ENCODE measurements at regions not wholly inside any gene's neighbourhood (a gene's known extent, or its start where the extent isn't known, plus 50 kb on each side); places are given as distances from the start of the nearest gene placed in this dataset.

DNA sequence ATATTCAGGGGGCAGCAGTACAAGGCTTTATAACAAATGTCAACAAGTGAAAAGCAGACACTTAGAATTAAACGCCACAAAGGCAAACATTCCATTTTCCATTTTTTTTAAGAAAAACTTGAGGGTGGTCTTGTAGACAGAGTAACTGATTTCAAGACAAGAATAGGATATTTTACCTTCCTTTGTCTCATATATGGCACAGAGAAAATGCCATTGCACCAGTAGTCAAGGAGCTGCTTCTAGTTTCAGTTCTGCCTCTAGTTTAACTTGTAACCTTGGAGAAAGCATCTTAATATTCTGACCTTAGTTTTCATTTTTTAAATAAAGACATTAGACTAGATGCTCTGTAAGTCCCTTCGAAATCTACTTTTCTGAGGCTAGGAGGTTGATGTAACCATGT, 355.3 kb upstream of the KCNN2 start:
- Mint-ChIP-seq H3K36me3 (no peaks in the 10 kb centered on the region), H3K27ac (no peak overlapping the region), H3K4me3 (no peak overlapping the region), H3K27me3 (no peaks in the 10 kb centered on the region), H3K9me3 (peaks cover 7% of the 10 kb centered on the region), H3K4me1 (ENCODE audit: low read depth in 2 of 2) (no peaks in the 10 kb centered on the region)
- no peak for DNase-seq (ENCODE audit: low spot score)
- no peak for ATAC-seq

GRCh38 chr5:114007678-114008077, 354.2 kb upstream of the KCNN2 start:
- ATAC-seq (no peak), DNase-seq (ENCODE audit: low spot score) (no peak)
- Mint-ChIP-seq H3K4me1 (ENCODE audit: low read depth in 2 of 2) (no peaks in the 10 kb centered on the region), H3K27ac (no peak overlapping the region), H3K27me3 (no peaks in the 10 kb centered on the region), H3K36me3 (no peaks in the 10 kb centered on the region), H3K9me3 (peaks cover 7% of the 10 kb centered on the region), H3K4me3 (no peak overlapping the region)

GRCh38 chr5:114010362-114010761, 351.5 kb upstream of the KCNN2 start:
- no peaks in the 10 kb centered on the region for H3K4me1 Mint-ChIP-seq (ENCODE audit: low read depth in 2 of 2)

DNA sequence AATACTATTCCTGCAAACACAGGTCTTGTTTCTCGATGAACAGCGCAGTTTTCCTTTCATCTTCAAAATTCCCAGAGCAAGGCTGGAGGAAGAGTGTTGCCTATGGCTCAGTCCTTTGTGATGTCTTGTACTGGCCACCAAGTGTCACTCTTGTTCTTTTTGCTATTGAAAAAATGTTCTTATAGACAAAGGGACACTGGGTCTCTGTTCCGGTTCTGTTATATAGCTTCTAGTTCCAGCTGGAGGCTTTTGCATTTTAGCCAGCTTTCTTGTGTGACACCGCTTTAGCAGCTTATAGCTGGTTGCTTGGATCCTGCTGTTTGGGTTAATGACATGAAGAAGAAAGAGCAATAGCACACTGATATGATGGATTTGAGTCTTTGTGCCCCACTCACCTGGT, 343.7 kb upstream of the KCNN2 start:
- Mint-ChIP-seq H3K9me3 (peaks cover 12% of the 10 kb centered on the region), H3K36me3 (no peaks in the 10 kb centered on the region), H3K27ac (no peak overlapping the region), H3K27me3 (no peaks in the 10 kb centered on the region), H3K4me3 (no peak overlapping the region), H3K4me1 (ENCODE audit: low read depth in 2 of 2) (no peaks in the 10 kb centered on the region)
- ATAC-seq (no peak), DNase-seq (ENCODE audit: low spot score) (no peak)

More at GRCh38 chr5:114010362-114010761, 351.5 kb upstream of the KCNN2 start:
- Mint-ChIP-seq H3K36me3 (no peaks in the 10 kb centered on the region), H3K9me3 (peaks cover 4% of the 10 kb centered on the region), H3K4me3 (no peak overlapping the region), H3K27me3 (no peaks in the 10 kb centered on the region), H3K27ac (no peak overlapping the region)
- ATAC-seq: no peak
- DNase-seq (ENCODE audit: low spot score): no peak

DNA sequence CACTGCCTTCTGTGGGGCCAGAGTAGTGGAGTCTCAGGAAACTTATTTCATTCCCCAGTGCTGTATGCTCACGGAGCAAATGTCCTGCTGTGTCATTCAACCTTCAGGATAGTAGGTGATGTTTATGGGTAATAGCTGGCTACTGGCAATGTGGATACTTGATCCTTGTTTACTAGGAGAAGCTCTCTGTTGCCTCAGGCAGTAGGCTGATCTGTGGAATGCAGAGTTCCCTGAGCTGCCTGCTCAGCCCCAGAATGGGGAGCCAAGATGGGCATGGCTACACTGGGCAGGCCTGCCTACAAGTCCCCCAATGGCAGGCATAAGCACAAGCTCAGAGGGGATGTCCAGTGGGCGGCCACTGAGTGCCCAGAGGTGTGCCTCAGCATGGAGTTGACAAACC, 323.1 kb upstream of the KCNN2 start:
- H3K9me3 Mint-ChIP-seq: peaks cover 14% of the 10 kb centered on the region
- no peaks in the 10 kb centered on the region for H3K27me3 Mint-ChIP-seq
- H3K27ac Mint-ChIP-seq: no peak overlapping the region
- DNase-seq (ENCODE audit: low spot score) (no peak), ATAC-seq (no peak)
- H3K36me3 Mint-ChIP-seq: peaks cover 4% of the 10 kb centered on the region
- H3K4me3 Mint-ChIP-seq: no peak overlapping the region
- H3K4me1 Mint-ChIP-seq (ENCODE audit: low read depth in 2 of 2): no peaks in the 10 kb centered on the region

DNA sequence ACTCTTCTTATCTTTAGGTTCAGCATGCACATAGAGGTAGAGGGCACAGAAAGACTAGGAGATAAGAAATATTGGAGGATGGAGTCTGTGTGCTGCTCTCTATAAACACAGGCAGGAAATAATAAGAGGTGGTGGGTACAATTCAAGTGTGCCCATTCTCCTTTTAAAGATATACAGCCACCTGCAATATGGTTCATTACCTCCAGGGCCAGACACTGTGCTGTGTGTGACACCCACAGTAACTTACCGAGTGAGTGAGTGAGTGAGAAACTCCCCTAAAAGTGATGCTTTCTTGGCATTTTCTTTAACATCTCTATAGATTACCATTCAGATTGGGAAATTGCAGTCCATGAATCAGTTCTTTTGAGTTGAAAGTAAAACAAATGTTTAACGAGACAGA, 311.8 kb upstream of the KCNN2 start:
- Mint-ChIP-seq H3K36me3 (no peaks in the 10 kb centered on the region), H3K4me1 (ENCODE audit: low read depth in 2 of 2) (no peaks in the 10 kb centered on the region), H3K27ac (no peak overlapping the region), H3K4me3 (no peak overlapping the region), H3K9me3 (peaks cover 3% of the 10 kb centered on the region), H3K27me3 (peaks cover 10 to 11% of the 10 kb centered on the region in 2 donors)
- ATAC-seq (no peak), DNase-seq (ENCODE audit: low spot score) (no peak)

DNA sequence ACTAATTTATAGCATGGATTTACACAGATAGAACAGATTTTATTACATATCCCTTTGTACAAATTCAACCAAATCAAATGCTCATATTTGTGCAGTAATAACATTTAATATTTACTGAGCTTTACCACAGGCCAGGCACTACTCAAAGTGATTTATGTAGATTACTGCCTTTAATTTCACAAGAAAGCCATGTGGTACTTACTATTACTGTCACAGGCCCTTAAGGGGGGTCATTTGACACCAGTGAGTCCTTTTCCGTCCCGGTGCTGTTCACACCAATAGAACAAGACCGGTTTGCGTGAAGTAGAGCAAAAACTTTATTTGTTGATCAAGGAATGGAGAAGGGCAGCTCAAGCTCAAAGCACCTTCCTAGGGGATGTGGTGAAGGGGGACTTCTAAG, 308.5 kb upstream of the KCNN2 start:
- Mint-ChIP-seq H3K9me3 (peaks cover 8% of the 10 kb centered on the region), H3K4me1 (ENCODE audit: low read depth in 2 of 2) (no peaks in the 10 kb centered on the region), H3K4me3 (no peak overlapping the region), H3K27me3 (peaks cover 22 to 31% of the 10 kb centered on the region in 2 donors), H3K27ac (no peak overlapping the region), H3K36me3 (peaks cover 5% of the 10 kb centered on the region)
- no peak for ATAC-seq
- DNase-seq (ENCODE audit: low spot score): no peak

DNA sequence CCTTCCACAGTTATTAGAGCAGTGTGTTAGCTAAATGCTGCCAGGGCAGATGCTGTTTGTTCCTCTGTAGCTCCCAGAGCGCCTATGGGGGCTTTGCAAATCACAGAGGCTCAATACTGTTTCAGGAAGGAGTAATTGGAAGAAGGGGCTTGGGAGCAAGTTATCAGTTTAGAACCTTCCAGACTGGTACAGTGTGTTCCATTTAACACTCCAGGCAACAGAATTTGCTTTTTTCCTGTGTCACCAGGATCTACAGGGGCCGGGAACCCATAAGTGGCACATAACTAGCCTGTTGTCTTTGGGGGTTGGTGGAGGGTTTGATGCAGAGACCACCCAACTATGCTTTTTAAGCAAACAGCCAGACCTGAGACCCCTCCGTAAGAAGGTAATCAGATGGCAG, 307.3 kb upstream of the KCNN2 start:
- Mint-ChIP-seq H3K9me3 (peaks cover 11% of the 10 kb centered on the region), H3K27me3 (peaks cover 23 to 37% of the 10 kb centered on the region in 2 donors), H3K36me3 (peaks cover 5% of the 10 kb centered on the region)

DNA sequence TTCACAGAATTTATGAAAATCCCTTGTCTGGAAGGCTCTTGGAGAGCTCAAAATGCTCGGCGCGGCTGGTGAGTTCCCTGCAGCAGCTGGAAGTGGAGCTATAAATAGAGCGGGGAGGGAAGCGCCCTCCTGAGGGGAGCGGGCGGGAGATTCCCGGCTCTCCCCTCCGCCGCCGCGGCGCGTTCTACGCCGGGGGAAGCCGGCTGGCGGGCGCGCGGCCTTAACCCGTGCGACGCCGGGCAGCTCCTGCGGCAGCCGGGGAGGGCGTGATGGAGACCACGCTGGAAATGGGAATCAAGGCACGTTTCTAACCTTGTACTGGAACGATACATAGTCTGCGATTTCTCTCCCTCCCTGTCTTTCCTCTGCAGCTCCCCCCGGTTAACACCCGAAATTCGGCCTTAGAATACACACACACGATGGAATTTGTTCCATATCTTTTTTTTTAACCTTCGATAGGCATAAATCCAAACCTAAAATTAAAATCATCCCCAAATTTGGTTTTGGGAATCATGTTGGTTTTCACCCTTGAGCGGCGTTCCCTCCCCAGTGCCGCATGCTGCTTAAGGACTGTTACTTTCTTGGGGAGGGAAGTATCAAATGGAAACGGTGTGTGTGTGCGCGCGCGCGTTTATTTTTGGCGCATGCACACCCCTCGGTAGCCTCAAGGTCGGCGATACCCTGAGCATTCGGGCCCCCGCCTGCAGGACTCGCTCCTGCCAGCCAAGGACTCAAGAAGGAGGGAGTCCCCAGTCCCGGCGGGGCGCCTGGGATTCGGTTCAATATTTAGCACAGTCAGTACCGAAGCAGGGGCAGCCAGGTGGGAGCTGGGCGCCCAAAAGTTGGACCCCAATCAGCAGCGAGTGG, 306.3 kb upstream of the KCNN2 start:
- Mint-ChIP-seq H3K4me1 (ENCODE audit: low read depth in 2 of 2) (no peaks in the 10 kb centered on the region), H3K27ac (no peak overlapping the region), H3K4me3 (no peak overlapping the region), H3K9me3 (peaks cover 12% of the 10 kb centered on the region), H3K36me3 (peaks cover 5% of the 10 kb centered on the region), H3K27me3 (peaks cover 23 to 37% of the 10 kb centered on the region in 2 donors)
- DNase-seq (ENCODE audit: low spot score): no peak
- no peak for ATAC-seq

More for the DNA sequence above, 307.3 kb upstream of the KCNN2 start:
- no peak overlapping the region for H3K4me3 Mint-ChIP-seq
- no peak for ATAC-seq
- no peak overlapping the region for H3K27ac Mint-ChIP-seq
- DNase-seq (ENCODE audit: low spot score): no peak
- no peaks in the 10 kb centered on the region for H3K4me1 Mint-ChIP-seq (ENCODE audit: low read depth in 2 of 2)

GRCh38 chr5:114056185-114056538, 305.7 kb upstream of the KCNN2 start:
- no peak overlapping the region for H3K4me3 Mint-ChIP-seq
- peaks cover 5% of the 10 kb centered on the region for H3K36me3 Mint-ChIP-seq
- H3K27ac Mint-ChIP-seq: no peak overlapping the region
- peaks cover 23 to 37% of the 10 kb centered on the region in 2 donors for H3K27me3 Mint-ChIP-seq
- DNase-seq (ENCODE audit: low spot score) (no peak), ATAC-seq (no peak)
- no peaks in the 10 kb centered on the region for H3K4me1 Mint-ChIP-seq (ENCODE audit: low read depth in 2 of 2)
- H3K9me3 Mint-ChIP-seq: peaks cover 12% of the 10 kb centered on the region

DNA sequence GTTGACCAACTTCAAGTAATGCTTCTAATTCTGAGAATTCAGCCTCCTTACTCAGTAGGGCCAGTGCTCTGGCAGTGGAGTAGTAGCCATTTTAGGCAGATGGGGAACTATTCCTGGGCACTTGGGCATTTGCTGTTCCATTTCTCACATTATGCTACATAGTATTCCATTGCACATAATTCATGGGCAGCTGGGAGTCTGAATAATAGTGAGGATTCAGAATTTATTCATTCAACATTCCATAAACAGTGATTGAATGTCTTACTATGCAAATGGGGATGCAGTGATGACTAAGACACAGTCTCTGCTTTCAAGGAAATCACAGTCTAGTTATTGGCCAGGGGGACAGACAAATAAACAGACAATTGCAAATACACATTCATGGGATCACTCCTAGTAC, 301.0 kb upstream of the KCNN2 start:
- Mint-ChIP-seq H3K4me1 (ENCODE audit: low read depth in 2 of 2) (no peaks in the 10 kb centered on the region), H3K27ac (no peak overlapping the region), H3K4me3 (no peak overlapping the region), H3K9me3 (peaks cover 12% of the 10 kb centered on the region), H3K36me3 (peaks cover 5% of the 10 kb centered on the region), H3K27me3 (peaks cover 13 to 27% of the 10 kb centered on the region in 2 donors)
- no peak for DNase-seq (ENCODE audit: low spot score)
- ATAC-seq: no peak

- Mint-ChIP-seq H3K4me1 (ENCODE audit: low read depth in 2 of 2) (no peaks in the 10 kb centered on the region), H3K27me3 (peaks cover 3 to 8% of the 10 kb centered on the region in 2 donors), H3K36me3 (no peaks in the 10 kb centered on the region), H3K27ac (no peak overlapping the region), H3K9me3 (peaks cover 8% of the 10 kb centered on the region), H3K4me3 (no peak overlapping the region)
- DNase-seq (ENCODE audit: low spot score) (no peak), ATAC-seq (no peak)
Measured at GRCh38 chr5:114062932-114063867, 298.7 kb upstream of the KCNN2 start.

- Mint-ChIP-seq H3K36me3 (no peaks in the 10 kb centered on the region), H3K27ac (no peak overlapping the region), H3K4me3 (no peak overlapping the region), H3K4me1 (ENCODE audit: low read depth in 2 of 2) (no peaks in the 10 kb centered on the region), H3K27me3 (no peaks in the 10 kb centered on the region), H3K9me3 (no peaks in the 10 kb centered on the region)
- no peak for ATAC-seq
- DNase-seq (ENCODE audit: low spot score): no peak
Measured at GRCh38 chr5:114065912-114066311, 296.0 kb upstream of the KCNN2 start.

DNA sequence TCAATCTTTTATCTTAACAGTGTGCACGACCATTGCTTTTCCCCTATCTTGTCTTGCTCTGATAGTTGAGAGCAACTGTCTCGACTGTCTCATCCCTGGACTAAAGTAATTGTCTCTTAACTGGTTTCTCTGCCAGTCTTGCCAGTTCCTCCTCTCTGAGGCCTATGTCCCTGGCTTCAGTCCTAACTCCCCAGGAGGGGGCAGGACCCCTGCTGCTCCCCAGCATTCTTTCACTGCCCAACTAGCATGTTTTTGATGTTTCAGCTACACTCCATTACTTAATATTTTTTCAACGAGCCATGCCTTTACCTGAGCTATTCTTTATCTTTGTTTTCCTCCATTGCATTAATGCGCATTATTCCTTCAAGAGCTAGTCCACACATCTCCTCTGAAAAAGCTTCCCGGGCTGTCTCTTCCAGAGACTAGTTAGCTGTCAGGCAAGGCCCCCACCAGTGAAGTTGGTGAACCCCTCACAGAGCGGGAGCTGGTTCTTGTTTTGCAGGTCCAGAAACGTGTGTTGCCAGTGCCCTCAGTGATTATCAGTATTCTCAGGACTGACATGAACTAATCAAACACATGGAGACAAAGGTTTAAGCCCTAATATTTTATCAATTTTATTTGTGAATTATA, 291.7 kb upstream of the KCNN2 start:
- no peak overlapping the region for H3K4me3 Mint-ChIP-seq
- no peaks in the 10 kb centered on the region for H3K27me3 Mint-ChIP-seq
- no peaks in the 10 kb centered on the region for H3K36me3 Mint-ChIP-seq
- DNase-seq (ENCODE audit: low spot score) (no peak), ATAC-seq (no peak)
- peaks cover 3% of the 10 kb centered on the region for H3K9me3 Mint-ChIP-seq
- H3K27ac Mint-ChIP-seq: no peak overlapping the region
- H3K4me1 Mint-ChIP-seq (ENCODE audit: low read depth in 2 of 2): no peaks in the 10 kb centered on the region

Measured in natural killer cell treated with Interleukin-12 subunit alpha and Interleukin-12 subunit beta and Interleukin-15 and Interleukin-18, amount 100 ng/mL, for 72 hours (primary cell).